Glutamatergic neuron (in vitro differentiated cells): ENCODE measurements at regions not wholly inside any gene's neighbourhood (a gene's known extent, or its start where the extent isn't known, plus 50 kb on each side); places are given as distances from the start of the nearest gene placed in this dataset.

ENCODE experiments used
- DNase-seq: peaks from one replicate; pipeline ENCODE4 v3.0.0; 2022
- H3K27ac Mint-ChIP-seq: one replicate; pipeline ENCODE4 v1.8.0; 2020; ENCODE audit warnings: mild to moderate bottlenecking, mixed read lengths, inconsistent platforms; ENCODE audit not compliant: unreplicated experiment
- H3K27me3 Mint-ChIP-seq: one replicate; pipeline ENCODE4 v1.8.0; 2020; ENCODE audit warnings: mild to moderate bottlenecking, moderate library complexity, mixed read lengths, inconsistent platforms; ENCODE audit not compliant: unreplicated experiment
- H3K36me3 Mint-ChIP-seq: one replicate; pipeline ENCODE4 v1.8.0; 2020; ENCODE audit warnings: mild to moderate bottlenecking, mixed read lengths, inconsistent platforms; ENCODE audit not compliant: unreplicated experiment
- H3K4me1 Mint-ChIP-seq: one replicate; pipeline ENCODE4 v1.8.0; 2020; ENCODE audit warnings: mild to moderate bottlenecking, low read depth, mixed read lengths, inconsistent platforms; ENCODE audit not compliant: unreplicated experiment
- H3K4me3 Mint-ChIP-seq: one replicate; pipeline ENCODE4 v1.8.0; 2020; ENCODE audit warnings: mild to moderate bottlenecking, mixed read lengths, inconsistent platforms; ENCODE audit not compliant: unreplicated experiment
- H3K9me3 Mint-ChIP-seq: one replicate; pipeline ENCODE4 v1.8.0; 2020; ENCODE audit warnings: mild to moderate bottlenecking, moderate library complexity, mixed read lengths, inconsistent platforms; ENCODE audit not compliant: unreplicated experiment
- TF ChIP-seq, protein P1 (sequence below): fragments of 200-600 bp; sonication (generic); IDR thresholded peaks from one replicate; pipeline ENCODE4 v1.5.0; 2021; ENCODE audit not compliant: partially characterized antibody, unreplicated experiment

- Mint-ChIP-seq H3K27me3 (peaks cover 6% of the 10 kb centered on the region), H3K9me3 (peaks cover 12% of the 10 kb centered on the region), H3K27ac (peak overlapping the region; percentile 48), H3K4me1 (peaks cover 43% of the 10 kb centered on the region), H3K4me3 (no peak overlapping the region), H3K36me3 (no peaks in the 10 kb centered on the region)
- TF ChIP-seq, protein P1, sequence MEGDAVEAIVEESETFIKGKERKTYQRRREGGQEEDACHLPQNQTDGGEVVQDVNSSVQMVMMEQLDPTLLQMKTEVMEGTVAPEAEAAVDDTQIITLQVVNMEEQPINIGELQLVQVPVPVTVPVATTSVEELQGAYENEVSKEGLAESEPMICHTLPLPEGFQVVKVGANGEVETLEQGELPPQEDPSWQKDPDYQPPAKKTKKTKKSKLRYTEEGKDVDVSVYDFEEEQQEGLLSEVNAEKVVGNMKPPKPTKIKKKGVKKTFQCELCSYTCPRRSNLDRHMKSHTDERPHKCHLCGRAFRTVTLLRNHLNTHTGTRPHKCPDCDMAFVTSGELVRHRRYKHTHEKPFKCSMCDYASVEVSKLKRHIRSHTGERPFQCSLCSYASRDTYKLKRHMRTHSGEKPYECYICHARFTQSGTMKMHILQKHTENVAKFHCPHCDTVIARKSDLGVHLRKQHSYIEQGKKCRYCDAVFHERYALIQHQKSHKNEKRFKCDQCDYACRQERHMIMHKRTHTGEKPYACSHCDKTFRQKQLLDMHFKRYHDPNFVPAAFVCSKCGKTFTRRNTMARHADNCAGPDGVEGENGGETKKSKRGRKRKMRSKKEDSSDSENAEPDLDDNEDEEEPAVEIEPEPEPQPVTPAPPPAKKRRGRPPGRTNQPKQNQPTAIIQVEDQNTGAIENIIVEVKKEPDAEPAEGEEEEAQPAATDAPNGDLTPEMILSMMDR: no peak
- no peak for DNase-seq
Observed at GRCh38 chr12:90254796-90255195, 546.2 kb upstream of the ATP2B1 start.

- Mint-ChIP-seq H3K36me3 (no peaks in the 10 kb centered on the region), H3K27me3 (peaks cover 6% of the 10 kb centered on the region), H3K9me3 (peaks cover 12% of the 10 kb centered on the region), H3K4me3 (peak overlapping the region; percentile 67), H3K4me1 (peaks cover 46% of the 10 kb centered on the region), H3K27ac (peak overlapping the region; percentile 98)
- TF ChIP-seq, protein P1: no peak
- DNase-seq: peak; percentile 67
Observed at GRCh38 chr12:90253674-90254181, 545.1 kb upstream of the ATP2B1 start.

- H3K27me3 Mint-ChIP-seq: peaks cover 6% of the 10 kb centered on the region
- H3K27ac Mint-ChIP-seq: peak overlapping the region; percentile 98
- H3K36me3 Mint-ChIP-seq: no peaks in the 10 kb centered on the region
- H3K9me3 Mint-ChIP-seq: peaks cover 12% of the 10 kb centered on the region
- TF ChIP-seq, protein P1: no peak
- H3K4me3 Mint-ChIP-seq: peak overlapping the region; percentile 67
- peaks cover 46% of the 10 kb centered on the region for H3K4me1 Mint-ChIP-seq
- DNase-seq: no peak
Observed at GRCh38 chr12:90253136-90253535, 544.5 kb upstream of the ATP2B1 start.

- no peaks in the 10 kb centered on the region for H3K36me3 Mint-ChIP-seq
- peaks cover 12% of the 10 kb centered on the region for H3K9me3 Mint-ChIP-seq
- peaks cover 45% of the 10 kb centered on the region for H3K4me1 Mint-ChIP-seq
- H3K27ac Mint-ChIP-seq: peak overlapping the region; percentile 93
- TF ChIP-seq, protein P1: no peak
- peaks cover 6% of the 10 kb centered on the region for H3K27me3 Mint-ChIP-seq
- no peak for DNase-seq
- H3K4me3 Mint-ChIP-seq: peak overlapping the region; percentile 32
Observed at GRCh38 chr12:90250766-90251165, 542.1 kb upstream of the ATP2B1 start.

- Mint-ChIP-seq H3K27me3 (peaks cover 6% of the 10 kb centered on the region), H3K27ac (peak overlapping the region; percentile 93), H3K9me3 (peaks cover 12% of the 10 kb centered on the region), H3K36me3 (no peaks in the 10 kb centered on the region), H3K4me1 (peaks cover 42% of the 10 kb centered on the region), H3K4me3 (no peak overlapping the region)
- DNase-seq: no peak
- TF ChIP-seq, protein P1: no peak
Observed at GRCh38 chr12:90250042-90250441, 541.4 kb upstream of the ATP2B1 start.
